ENCODE measurements at regions not wholly inside any gene's neighbourhood (a gene's known extent, or its start where the extent isn't known, plus 50 kb on each side); places are given as distances from the start of the nearest gene placed in this dataset.
"Not testable (repeated sequence)": the region's sequence is repeated elsewhere in the genome, so short reads cannot be mapped to it uniquely, and the experiment has no call there.

DNA sequence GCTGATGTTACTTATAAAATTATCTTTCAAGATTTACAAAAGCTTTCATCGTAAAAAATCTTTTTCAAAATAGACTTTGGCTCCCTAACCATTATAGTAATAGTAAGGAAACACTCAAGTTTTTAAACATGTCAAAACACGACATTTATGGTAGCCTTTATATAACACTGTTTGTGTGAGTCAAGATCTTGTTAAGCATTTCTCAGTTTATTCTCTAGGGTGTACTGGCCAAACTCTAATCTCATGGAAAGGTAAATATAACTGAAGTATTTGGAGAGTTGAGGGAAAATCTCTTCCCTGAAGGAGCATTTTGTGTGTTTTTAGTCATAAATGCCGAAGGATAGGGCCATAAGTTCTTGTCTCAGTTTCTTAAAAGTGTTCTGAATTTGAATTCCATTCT is 790.9 kb upstream of the NCAM2 start:
- H3K27me3 ChIP-seq (ENCODE audit: insufficient read depth, insufficient read length) = no peaks in the 10 kb centered on the region
- no peaks in the 10 kb centered on the region for H3K36me3 ChIP-seq (ENCODE audit: insufficient read depth, insufficient read length, low read length)
- TF ChIP-seq ZNF274 (IDR thresholded peaks at IDR 0.05; ENCODE audit: low read depth, low read length) = no peak
- TF ChIP-seq YY1 (IDR thresholded peaks at IDR 0.05; ENCODE audit: insufficient read depth, insufficient read length) = no peak
- TF ChIP-seq SUZ12 (IDR thresholded peaks at IDR 0.05; ENCODE audit: extremely low read depth, insufficient read depth, insufficient read length) = no peak

DNA sequence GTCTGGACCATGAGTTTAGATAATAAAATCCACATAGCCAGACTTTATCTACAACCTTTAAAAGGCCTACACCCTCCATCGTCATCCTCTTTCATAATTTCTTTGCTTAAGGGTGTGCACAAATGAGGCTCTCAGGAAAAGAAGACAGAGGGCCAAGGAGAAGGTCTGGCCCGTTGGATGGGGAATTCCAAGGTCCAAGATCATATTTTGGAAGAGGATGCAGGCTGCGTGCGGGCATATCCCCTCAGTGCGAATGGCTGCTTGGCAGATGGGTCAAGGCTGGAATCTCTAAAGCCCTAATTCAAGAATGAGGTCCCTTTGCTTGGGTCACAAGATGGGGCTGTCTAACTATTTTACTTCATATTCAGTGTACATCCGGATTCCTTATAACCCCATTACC is 782.2 kb upstream of the NCAM2 start:
- H3K9me3 ChIP-seq (ENCODE audit: insufficient read depth, low read length) = peaks cover 11% of the 10 kb centered on the region
- H3K36me3 ChIP-seq (ENCODE audit: insufficient read depth, insufficient read length, low read length) = no peaks in the 10 kb centered on the region
- DNase-seq (ENCODE audit: low read depth, low spot score) = no peak
- no peak overlapping the region for H3K9ac ChIP-seq (ENCODE audit: insufficient read length, low read depth)
- no peak overlapping the region for H3K4me3 ChIP-seq (ENCODE audit: insufficient read length, low read depth)
- no peaks in the 10 kb centered on the region for H3K27me3 ChIP-seq (ENCODE audit: insufficient read depth, insufficient read length)
- TF ChIP-seq YY1 (IDR thresholded peaks at IDR 0.05; ENCODE audit: insufficient read depth, insufficient read length) (no peak), SUZ12 (IDR thresholded peaks at IDR 0.05; ENCODE audit: extremely low read depth, insufficient read depth, insufficient read length) (no peak)
- no peaks in the 10 kb centered on the region for H3K4me1 ChIP-seq (ENCODE audit: insufficient read depth, insufficient read length)

More for the DNA sequence above, 790.9 kb upstream of the NCAM2 start:
- Histone ChIP-seq H3K9me3 (ENCODE audit: insufficient read depth, low read length) (0 out of 2 replicates have a peak, but pooled peaks cover 8% of the 10 kb centered on the region), H3K4me3 (ENCODE audit: insufficient read length, low read depth) (no peak overlapping the region), H3K4me1 (ENCODE audit: insufficient read depth, insufficient read length) (no peaks in the 10 kb centered on the region), H3K9ac (ENCODE audit: insufficient read length, low read depth) (no peak overlapping the region)
- no peak for DNase-seq (ENCODE audit: low read depth, low spot score)

- Histone ChIP-seq H3K4me1 (ENCODE audit: insufficient read depth, insufficient read length) (no peaks in the 10 kb centered on the region), H3K9ac (ENCODE audit: insufficient read length, low read depth) (no peak overlapping the region), H3K4me3 (ENCODE audit: insufficient read length, low read depth) (no peak overlapping the region), H3K36me3 (ENCODE audit: insufficient read depth, insufficient read length, low read length) (no peaks in the 10 kb centered on the region), H3K9me3 (ENCODE audit: insufficient read depth, low read length) (no peaks in the 10 kb centered on the region), H3K27me3 (ENCODE audit: insufficient read depth, insufficient read length) (no peaks in the 10 kb centered on the region)
- DNase-seq (ENCODE audit: low read depth, low spot score) = no peak
- no peak for TF ChIP-seq ZNF274 (IDR thresholded peaks at IDR 0.05; ENCODE audit: low read depth, low read length)
- no peak for TF ChIP-seq YY1 (IDR thresholded peaks at IDR 0.05; ENCODE audit: insufficient read depth, insufficient read length)
- TF ChIP-seq SUZ12 (IDR thresholded peaks at IDR 0.05; ENCODE audit: extremely low read depth, insufficient read depth, insufficient read length) = no peak
Measured at GRCh38 chr21:20220586-20220985, 777.6 kb upstream of the NCAM2 start.

DNA sequence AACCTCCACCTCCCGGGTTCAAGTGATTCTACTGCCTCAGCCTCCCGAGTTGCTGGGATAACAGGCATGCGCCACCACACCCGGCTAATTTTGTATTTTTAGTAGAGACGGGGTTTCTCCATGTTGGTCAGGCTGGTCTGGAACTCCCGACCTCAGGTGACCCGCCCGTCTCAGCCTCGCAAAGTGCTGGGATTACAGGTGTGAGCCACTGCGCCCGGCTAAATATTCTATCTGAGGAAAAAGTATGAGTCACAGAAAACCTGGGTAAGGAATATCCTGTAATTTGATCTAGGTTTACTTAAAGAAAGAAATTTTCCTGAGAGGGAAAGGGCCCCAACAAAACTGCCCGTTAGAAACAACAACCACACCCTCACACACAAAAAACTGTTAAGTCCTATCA is 776.2 kb upstream of the NCAM2 start:
- H3K9ac ChIP-seq (ENCODE audit: insufficient read length, low read depth); H3K4me3 ChIP-seq (ENCODE audit: insufficient read length, low read depth); H3K36me3 ChIP-seq (ENCODE audit: insufficient read depth, insufficient read length, low read length); H3K27me3 ChIP-seq (ENCODE audit: insufficient read depth, insufficient read length); DNase-seq (ENCODE audit: low read depth, low spot score); H3K4me1 ChIP-seq (ENCODE audit: insufficient read depth, insufficient read length); H3K9me3 ChIP-seq (ENCODE audit: insufficient read depth, low read length): not testable (repeated sequence)

DNA sequence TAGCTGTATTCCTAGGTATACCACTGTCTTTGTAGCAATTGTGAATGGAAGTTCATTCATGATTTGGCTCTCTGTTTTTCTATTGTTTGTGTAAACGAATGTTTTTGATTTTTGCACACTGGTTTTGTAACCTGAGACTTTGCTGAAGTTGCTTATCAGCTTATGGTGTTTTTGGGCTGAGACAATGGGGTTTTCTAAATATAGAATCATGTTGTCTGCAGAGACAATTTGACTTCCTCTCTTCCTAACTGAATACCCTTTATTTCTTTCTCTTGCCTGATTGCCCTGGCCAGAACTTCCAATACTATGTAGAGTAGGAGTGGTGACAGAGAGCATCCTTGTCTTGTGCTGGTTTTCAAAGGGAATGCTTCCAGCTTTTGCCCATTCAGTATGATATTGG is 761.6 kb upstream of the NCAM2 start:
- H3K9ac ChIP-seq (ENCODE audit: insufficient read length, low read depth); H3K4me1 ChIP-seq (ENCODE audit: insufficient read depth, insufficient read length); H3K27me3 ChIP-seq (ENCODE audit: insufficient read depth, insufficient read length); DNase-seq (ENCODE audit: low read depth, low spot score); H3K36me3 ChIP-seq (ENCODE audit: insufficient read depth, insufficient read length, low read length); H3K4me3 ChIP-seq (ENCODE audit: insufficient read length, low read depth): not testable (repeated sequence)
- H3K9me3 ChIP-seq (ENCODE audit: insufficient read depth, low read length) = peaks cover 16% of the 10 kb centered on the region; the same call in 1 of the 2 replicates

GRCh38 chr21:20249401-20249800 is 748.8 kb upstream of the NCAM2 start:
- Histone ChIP-seq H3K36me3 (ENCODE audit: insufficient read depth, insufficient read length, low read length) (no peaks in the 10 kb centered on the region), H3K9ac (ENCODE audit: insufficient read length, low read depth) (no peak overlapping the region), H3K4me1 (ENCODE audit: insufficient read depth, insufficient read length) (no peaks in the 10 kb centered on the region), H3K9me3 (ENCODE audit: insufficient read depth, low read length) (no peaks in the 10 kb centered on the region), H3K4me3 (ENCODE audit: insufficient read length, low read depth) (no peak overlapping the region), H3K27me3 (ENCODE audit: insufficient read depth, insufficient read length) (no peaks in the 10 kb centered on the region)
- TF ChIP-seq YY1 (IDR thresholded peaks at IDR 0.05; ENCODE audit: insufficient read depth, insufficient read length) = no peak
- TF ChIP-seq ZNF274 (IDR thresholded peaks at IDR 0.05; ENCODE audit: low read depth, low read length) = no peak
- no peak for TF ChIP-seq SUZ12 (IDR thresholded peaks at IDR 0.05; ENCODE audit: extremely low read depth, insufficient read depth, insufficient read length)
- DNase-seq (ENCODE audit: low read depth, low spot score) = no peak

- H3K36me3 ChIP-seq (ENCODE audit: insufficient read depth, insufficient read length, low read length) = no peaks in the 10 kb centered on the region
- no peaks in the 10 kb centered on the region for H3K27me3 ChIP-seq (ENCODE audit: insufficient read depth, insufficient read length)
- TF ChIP-seq SUZ12 (IDR thresholded peaks at IDR 0.05; ENCODE audit: extremely low read depth, insufficient read depth, insufficient read length) = no peak
- TF ChIP-seq ZNF274 (IDR thresholded peaks at IDR 0.05; ENCODE audit: low read depth, low read length) = no peak
- no peak for TF ChIP-seq YY1 (IDR thresholded peaks at IDR 0.05; ENCODE audit: insufficient read depth, insufficient read length)
- no peaks in the 10 kb centered on the region for H3K9me3 ChIP-seq (ENCODE audit: insufficient read depth, low read length)
- no peaks in the 10 kb centered on the region for H3K4me1 ChIP-seq (ENCODE audit: insufficient read depth, insufficient read length)
- no peak for DNase-seq (ENCODE audit: low read depth, low spot score)
- no peak overlapping the region for H3K4me3 ChIP-seq (ENCODE audit: insufficient read length, low read depth)
- no peak overlapping the region for H3K9ac ChIP-seq (ENCODE audit: insufficient read length, low read depth)
Measured at GRCh38 chr21:20250337-20250736, 747.9 kb upstream of the NCAM2 start.

DNA sequence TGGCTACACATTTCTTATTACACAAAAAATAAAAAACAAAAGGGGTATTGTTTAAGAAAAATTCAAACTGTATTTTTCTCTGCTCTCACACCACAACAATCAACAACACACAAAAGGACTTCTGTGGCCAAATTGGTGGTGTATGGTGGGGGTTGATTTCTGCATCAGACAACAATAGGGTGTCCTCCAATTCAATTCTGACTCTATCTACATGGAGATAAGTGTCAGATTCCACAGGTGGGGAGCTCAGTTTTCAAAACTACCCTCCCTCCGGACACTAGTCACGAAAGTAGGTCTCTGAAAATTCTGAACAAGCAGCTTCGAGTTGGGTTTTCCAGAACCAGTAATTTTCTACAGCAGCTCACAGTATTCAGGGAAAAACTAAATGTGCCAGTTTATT is 744.9 kb upstream of the NCAM2 start:
- H3K36me3 ChIP-seq (ENCODE audit: insufficient read depth, insufficient read length, low read length) = no peaks in the 10 kb centered on the region
- DNase-seq (ENCODE audit: low read depth, low spot score) = no peak
- no peak overlapping the region for H3K9ac ChIP-seq (ENCODE audit: insufficient read length, low read depth)
- H3K4me1 ChIP-seq (ENCODE audit: insufficient read depth, insufficient read length) = no peaks in the 10 kb centered on the region
- H3K9me3 ChIP-seq (ENCODE audit: insufficient read depth, low read length) = no peaks in the 10 kb centered on the region
- no peak overlapping the region for H3K4me3 ChIP-seq (ENCODE audit: insufficient read length, low read depth)
- TF ChIP-seq ZNF274 (IDR thresholded peaks at IDR 0.05; ENCODE audit: low read depth, low read length) = no peak
- no peak for TF ChIP-seq SUZ12 (IDR thresholded peaks at IDR 0.05; ENCODE audit: extremely low read depth, insufficient read depth, insufficient read length)
- no peak for TF ChIP-seq YY1 (IDR thresholded peaks at IDR 0.05; ENCODE audit: insufficient read depth, insufficient read length)
- H3K27me3 ChIP-seq (ENCODE audit: insufficient read depth, insufficient read length) = no peaks in the 10 kb centered on the region

Measured in NT2/D1 (cell line).